C4-2B (cell line): ENCODE measurements at regions not wholly inside any gene's neighbourhood (a gene's known extent, or its start where the extent isn't known, plus 50 kb on each side); places are given as distances from the start of the nearest gene placed in this dataset.

Source experiments
- CTCF ChIP-seq: fragments of 450-650 bp; conservative IDR thresholded peaks from 2 replicates; pipeline ENCODE4 v1.5.1; 2017; ENCODE audit warnings: mild to moderate bottlenecking
- ZFX ChIP-seq: fragments of 450-650 bp; IDR thresholded peaks from 2 replicates; pipeline ENCODE4 v1.6.1; 2017

GRCh38 chr2:2569836-2570235 lies 238.8 kb upstream of the MYT1L start:
- no peak for TF ChIP-seq CTCF
- no peak for TF ChIP-seq ZFX
